Naive thymus-derived CD4-positive, alpha-beta T cell (primary cell): ENCODE measurements at regions not wholly inside any gene's neighbourhood (a gene's known extent, or its start where the extent isn't known, plus 50 kb on each side); places are given as distances from the start of the nearest gene placed in this dataset.
A peak's percentile ranks its signal among the peaks of the same experiment; 100 is the strongest.
"Not testable (repeated sequence)": the region's sequence is repeated elsewhere in the genome, so short reads cannot be mapped to it uniquely, and the experiment has no call there.

Experiments
- ATAC-seq: fragments of 150-1000 bp; cut with Tn5 transposase; 2 replicates; pipeline ENCODE4 v1.10.0; 2021; ENCODE audit warnings: mild to moderate bottlenecking, moderate library complexity
- CTCF ChIA-PET: fragments of 350-600 bp; sonication (Branson Sonifier 250); formaldehyde crosslinking; loops from one replicate; lab custom pipeline; 2021; ENCODE audit warnings: antibody characterized with exemption; lab: Charles Lee
- POLR2A ChIA-PET: fragments of 350-600 bp; sonication (Branson Sonifier 250); formaldehyde crosslinking; loops from one replicate; lab custom pipeline; 2021; ENCODE audit warnings: antibody characterized with exemption, inconsistent platforms; lab: Charles Lee
- DNase-seq, 9 donors: peaks; one replicate each; pipeline versions ENCODE4 v3.0.0 to v3.0.0-alpha.2; 2020 to 2022; ENCODE audit warnings: mixed read lengths in 1 of 9
- H3K27ac ChIP-seq: one replicate; pipeline ENCODE4 v1.7.0; 2013; ENCODE audit warnings: mild to moderate bottlenecking, low read depth, low read length, moderate library complexity
- H3K27me3 ChIP-seq, 2 donors: one replicate each; pipeline ENCODE4 v1.7.0; 2013; ENCODE audit warnings: low read length in 2 of 2, mild to moderate bottlenecking in 2 of 2, moderate library complexity in 2 of 2; ENCODE audit not compliant: control insufficient read depth in 2 of 2, insufficient read depth in 2 of 2
- H3K36me3 ChIP-seq, 3 experiments: 1 replicate in 2 of 3; 2 replicates in 1 of 3; pipeline ENCODE4 v1.7.0; 2013; ENCODE audit warnings: low read length in 3 of 3, mild to moderate bottlenecking in 3 of 3, moderate library complexity in 1 of 3; ENCODE audit not compliant: insufficient read depth in 3 of 3, control insufficient read depth in 2 of 3
- H3K4me1 ChIP-seq, 2 donors: one replicate each; pipeline ENCODE4 v1.7.0; 2013; ENCODE audit warnings: low read length in 2 of 2, mild to moderate bottlenecking in 2 of 2, moderate library complexity in 1 of 2; ENCODE audit not compliant: control insufficient read depth in 2 of 2, insufficient read depth in 2 of 2
- H3K4me3 ChIP-seq: 2 replicates; pipeline ENCODE4 v1.7.0; 2013; ENCODE audit warnings: mild to moderate bottlenecking, low read length
- H3K9me3 ChIP-seq, 3 experiments: 1 replicate in 2 of 3; 2 replicates in 1 of 3; pipeline ENCODE4 v1.7.0; 2013; ENCODE audit warnings: low read length in 3 of 3; ENCODE audit not compliant: control insufficient read depth in 2 of 3
- H3K27ac Mint-ChIP-seq, 9 donors: one replicate each; pipeline ENCODE4 v1.8.0; 2020 to 2022; ENCODE audit warnings: mixed read lengths in 9 of 9, mild to moderate bottlenecking in 8 of 9, moderate library complexity in 5 of 9, inconsistent platforms in 2 of 9
- H3K27me3 Mint-ChIP-seq, 5 donors: one replicate each; pipeline ENCODE4 v1.8.0; 2021 to 2022; ENCODE audit warnings: mixed read lengths in 5 of 5, mild to moderate bottlenecking in 1 of 5
- H3K36me3 Mint-ChIP-seq, 5 donors: one replicate each; pipeline ENCODE4 v1.8.0; 2020 to 2022; ENCODE audit warnings: mixed read lengths in 5 of 5, mild to moderate bottlenecking in 3 of 5, inconsistent platforms in 1 of 5
- H3K4me1 Mint-ChIP-seq, 7 donors: one replicate each; pipeline ENCODE4 v1.8.0; 2020 to 2022; ENCODE audit warnings: mixed read lengths in 7 of 7, mild to moderate bottlenecking in 3 of 7, inconsistent platforms in 1 of 7
- H3K4me3 Mint-ChIP-seq, 10 donors: one replicate each; pipeline ENCODE4 v1.8.0; 2020 to 2022; ENCODE audit warnings: mild to moderate bottlenecking in 10 of 10, mixed read lengths in 10 of 10, moderate library complexity in 6 of 10, inconsistent platforms in 2 of 10
- H3K9me3 Mint-ChIP-seq, 11 donors: one replicate each; pipeline ENCODE4 v1.8.0; 2020 to 2022; ENCODE audit warnings: mixed read lengths in 11 of 11, mild to moderate bottlenecking in 4 of 11, inconsistent platforms in 1 of 11, moderate library complexity in 1 of 11
- intact Hi-C, 2 donors: fragments of 100-400 bp; cut with micrococcal nuclease; formaldehyde crosslinking; loops; one replicate each; pipeline ENCODE4 v1.15.1; 2023

DNA sequence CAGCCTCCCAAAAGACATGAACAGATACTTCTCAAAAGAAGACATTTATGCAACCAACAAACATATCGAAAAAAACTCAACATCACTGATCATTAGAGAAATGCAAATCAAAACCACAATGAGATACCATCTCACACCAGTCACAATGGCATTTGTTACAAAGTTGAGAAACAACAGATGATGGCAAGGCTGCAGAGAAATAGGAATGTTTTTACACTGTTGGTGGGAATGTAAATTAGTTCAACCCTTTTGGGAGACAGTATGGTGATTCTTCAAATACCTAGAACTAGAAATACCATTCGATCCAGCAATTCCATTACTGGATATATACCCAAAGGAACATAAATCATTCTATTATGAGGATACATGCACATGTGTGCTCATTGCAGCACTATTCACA lies 1349.2 kb upstream of the GJE1 start:
- H3K4me1 Mint-ChIP-seq, H3K9me3 Mint-ChIP-seq, POLR2A ChIA-PET, H3K4me1 ChIP-seq, H3K27ac ChIP-seq, H3K27me3 Mint-ChIP-seq, intact Hi-C loops, H3K36me3 ChIP-seq, CTCF ChIA-PET, H3K27me3 ChIP-seq, H3K36me3 Mint-ChIP-seq, H3K4me3 ChIP-seq, H3K9me3 ChIP-seq, DNase-seq, H3K4me3 Mint-ChIP-seq, ATAC-seq, H3K27ac Mint-ChIP-seq: not testable (repeated sequence)

DNA sequence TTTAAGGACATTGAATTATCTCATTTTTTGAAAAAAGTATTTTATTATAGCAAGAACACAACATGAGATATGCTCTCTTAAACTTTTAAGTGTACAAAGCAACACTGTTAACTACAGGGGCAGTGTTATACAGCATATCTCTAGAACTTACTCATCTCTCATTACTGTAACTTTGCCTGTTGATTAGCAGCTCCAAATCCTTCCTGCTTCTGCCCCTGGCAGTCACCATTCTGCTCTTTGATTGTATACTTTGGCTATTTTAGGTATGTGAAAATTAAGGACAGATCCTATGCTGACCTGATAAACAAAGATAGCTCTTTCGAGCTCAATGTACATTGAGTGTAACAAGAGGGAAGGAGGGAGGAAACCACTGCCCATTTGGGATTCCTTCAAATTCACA lies 1349.8 kb upstream of the GJE1 start:
- ChIA-PET CTCF (no interaction called here), POLR2A (no interaction called here)
- H3K4me1 ChIP-seq, result no peaks in the 10 kb centered on the region
- no peaks in the 10 kb centered on the region for H3K9me3 ChIP-seq
- DNase-seq, result no peak
- H3K27ac Mint-ChIP-seq, result no peak overlapping the region
- no peak for ATAC-seq
- H3K36me3 Mint-ChIP-seq, result no peaks in the 10 kb centered on the region
- H3K4me3 ChIP-seq, result no peak overlapping the region
- no peak overlapping the region for H3K27ac ChIP-seq
- H3K36me3 ChIP-seq, result no peaks in the 10 kb centered on the region
- H3K4me3 Mint-ChIP-seq, result no peak overlapping the region
- no peaks in the 10 kb centered on the region for H3K27me3 ChIP-seq
- intact Hi-C loops, result no loop called here
- no peaks in the 10 kb centered on the region for H3K4me1 Mint-ChIP-seq
- no peaks in the 10 kb centered on the region for H3K9me3 Mint-ChIP-seq
- H3K27me3 Mint-ChIP-seq, result no peaks in the 10 kb centered on the region

DNA sequence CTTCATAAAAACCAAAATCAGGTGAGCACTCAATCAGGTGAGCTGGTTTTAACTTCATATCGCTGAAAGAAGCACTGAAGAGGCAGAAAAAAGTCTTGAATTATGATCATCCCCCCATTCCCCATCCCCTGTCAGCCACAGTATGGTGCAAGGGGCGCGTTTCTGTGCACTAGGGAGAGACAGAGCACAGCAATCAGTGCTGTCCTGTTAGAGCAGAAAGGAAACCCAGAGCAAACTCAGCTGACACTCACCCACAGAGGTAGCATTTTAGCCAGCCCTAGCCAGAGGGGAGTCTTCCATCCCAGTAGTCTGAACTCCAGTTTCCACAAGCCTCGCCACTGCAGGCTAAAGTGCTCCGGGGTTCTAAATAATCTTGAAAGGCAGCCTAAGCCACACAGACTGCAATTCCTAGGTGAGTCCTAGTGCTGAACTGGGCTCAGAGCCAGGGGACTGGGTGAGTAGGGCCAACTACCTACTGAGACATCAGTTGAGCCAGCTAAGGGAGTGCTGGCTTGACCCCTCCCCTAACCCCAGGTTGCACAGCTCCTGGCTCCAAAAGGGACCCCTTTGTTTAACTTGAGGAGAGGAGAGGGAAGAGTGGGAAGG lies 1352.6 kb upstream of the GJE1 start:
- ATAC-seq (peak; percentile 22), DNase-seq (no peak)
- Mint-ChIP-seq H3K27ac (no peak overlapping the region), H3K4me3 (no peak overlapping the region), H3K27me3 (peaks cover 0 to 3% (median 0%) of the 10 kb centered on the region in 5 donors), H3K9me3 (no peaks in the 10 kb centered on the region), H3K36me3 (no peaks in the 10 kb centered on the region), H3K4me1 (peaks cover 0 to 1% (median 0%) of the 10 kb centered on the region in 7 donors)
- intact Hi-C loops, result no loop called here
- POLR2A ChIA-PET, result no interaction called here
- no peaks in the 10 kb centered on the region for H3K36me3 ChIP-seq
- H3K9me3 ChIP-seq, result no peaks in the 10 kb centered on the region
- H3K27ac ChIP-seq, result no peak overlapping the region
- H3K4me3 ChIP-seq, result no peak overlapping the region
- H3K27me3 ChIP-seq, result no peaks in the 10 kb centered on the region
- H3K4me1 ChIP-seq, result no peaks in the 10 kb centered on the region
- CTCF ChIA-PET, result no interaction called here

DNA sequence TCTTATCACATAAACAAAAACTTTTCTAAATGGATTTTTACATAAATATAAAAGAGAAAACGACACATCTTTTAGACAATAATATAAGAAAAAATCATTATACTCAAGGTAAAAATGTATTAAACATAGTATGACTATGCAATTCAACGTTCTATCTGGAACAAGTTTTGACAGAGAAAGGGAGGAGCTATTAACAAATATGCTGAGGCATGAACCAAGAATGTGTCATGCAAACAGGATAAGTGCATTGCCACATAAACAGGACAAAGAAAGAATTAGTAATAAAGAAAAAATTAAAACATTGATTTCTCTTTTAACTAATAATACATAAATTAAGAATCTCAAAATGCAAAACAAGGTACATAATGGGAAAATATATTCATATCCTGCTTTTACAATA lies 1353.4 kb upstream of the GJE1 start:
- no peak overlapping the region for H3K4me3 ChIP-seq
- H3K27me3 Mint-ChIP-seq, result peaks cover 0 to 5% (median 0%) of the 10 kb centered on the region in 5 donors
- CTCF ChIA-PET, result no interaction called here
- no peaks in the 10 kb centered on the region for H3K36me3 Mint-ChIP-seq
- H3K9me3 ChIP-seq, result no peaks in the 10 kb centered on the region
- H3K36me3 ChIP-seq, result no peaks in the 10 kb centered on the region
- H3K9me3 Mint-ChIP-seq, result no peaks in the 10 kb centered on the region
- POLR2A ChIA-PET, result no interaction called here
- H3K27ac Mint-ChIP-seq, result no peak overlapping the region
- ATAC-seq, result no peak
- no peak overlapping the region for H3K4me3 Mint-ChIP-seq
- H3K4me1 Mint-ChIP-seq, result peaks cover 0 to 3% (median 0%) of the 10 kb centered on the region in 7 donors
- intact Hi-C loops, result no loop called here
- no peak overlapping the region for H3K27ac ChIP-seq
- no peak for DNase-seq
- no peaks in the 10 kb centered on the region for H3K27me3 ChIP-seq
- no peaks in the 10 kb centered on the region for H3K4me1 ChIP-seq

DNA sequence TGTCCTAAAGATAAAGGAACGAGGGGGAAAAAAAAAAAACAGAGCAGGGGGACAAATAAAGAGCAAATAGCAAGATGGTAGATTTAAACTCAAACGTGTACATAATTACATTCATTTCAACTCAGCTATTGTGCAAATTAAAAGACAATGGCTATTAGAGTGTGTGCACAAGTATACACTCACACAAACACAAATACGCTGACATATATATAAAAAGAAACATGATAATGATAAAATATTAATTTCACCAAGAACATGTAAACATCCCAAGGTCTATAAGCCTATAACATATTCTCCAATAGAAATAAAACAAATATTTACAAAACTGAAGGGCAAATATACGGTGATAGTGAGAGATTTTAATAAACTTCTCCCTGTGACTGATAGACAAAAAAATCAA lies 1354.9 kb upstream of the GJE1 start:
- no peak overlapping the region for H3K27ac ChIP-seq
- no peaks in the 10 kb centered on the region for H3K9me3 ChIP-seq
- Mint-ChIP-seq H3K4me3 (no peak overlapping the region), H3K9me3 (no peaks in the 10 kb centered on the region), H3K36me3 (no peaks in the 10 kb centered on the region), H3K4me1 (peaks cover 0 to 10% (median 0%) of the 10 kb centered on the region in 7 donors), H3K27ac (no peak overlapping the region), H3K27me3 (peaks cover 0 to 5% (median 0%) of the 10 kb centered on the region in 5 donors)
- H3K36me3 ChIP-seq, result no peaks in the 10 kb centered on the region
- POLR2A ChIA-PET, result no interaction called here
- CTCF ChIA-PET, result no interaction called here
- H3K27me3 ChIP-seq, result no peaks in the 10 kb centered on the region
- no peaks in the 10 kb centered on the region for H3K4me1 ChIP-seq
- DNase-seq (no peak), ATAC-seq (no peak)
- intact Hi-C loops, result no loop called here
- H3K4me3 ChIP-seq, result no peak overlapping the region

DNA sequence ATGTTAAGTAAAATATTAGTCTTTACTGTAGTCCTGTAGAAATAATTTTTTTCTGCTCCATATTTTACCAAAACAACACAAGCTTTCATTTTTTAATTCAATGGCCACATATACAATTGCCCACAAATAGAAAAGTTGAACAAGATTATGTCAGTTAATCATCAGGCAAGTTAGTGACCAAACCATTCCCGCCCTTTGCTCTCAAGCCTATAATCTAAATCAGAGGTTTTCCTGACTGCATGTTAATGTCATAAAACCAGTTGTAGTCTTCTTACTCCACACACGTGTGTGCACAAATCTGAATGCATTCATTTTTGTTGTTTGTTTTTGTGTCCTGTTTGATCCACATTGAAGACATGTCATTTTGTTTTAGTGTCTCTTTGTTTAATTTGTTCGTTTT lies 1357.7 kb upstream of the GJE1 start:
- H3K9me3 Mint-ChIP-seq, result peaks cover 0 to 7% (median 0%) of the 10 kb centered on the region in 11 donors
- Histone ChIP-seq H3K27ac (no peak overlapping the region), H3K4me1 (no peaks in the 10 kb centered on the region), H3K4me3 (no peak overlapping the region), H3K9me3 (no peaks in the 10 kb centered on the region), H3K27me3 (no peaks in the 10 kb centered on the region), H3K36me3 (no peaks in the 10 kb centered on the region)
- POLR2A ChIA-PET, result no interaction called here
- intact Hi-C loops, result no loop called here
- H3K36me3 Mint-ChIP-seq, result no peaks in the 10 kb centered on the region
- H3K27me3 Mint-ChIP-seq, result peaks cover 0 to 5% (median 0%) of the 10 kb centered on the region in 5 donors
- DNase-seq, result no peak
- CTCF ChIA-PET, result no interaction called here
- H3K4me1 Mint-ChIP-seq, result peaks cover 0 to 10% (median 0%) of the 10 kb centered on the region in 7 donors
- ATAC-seq, result no peak
- H3K27ac Mint-ChIP-seq, result no peak overlapping the region
- H3K4me3 Mint-ChIP-seq, result no peak overlapping the region

DNA sequence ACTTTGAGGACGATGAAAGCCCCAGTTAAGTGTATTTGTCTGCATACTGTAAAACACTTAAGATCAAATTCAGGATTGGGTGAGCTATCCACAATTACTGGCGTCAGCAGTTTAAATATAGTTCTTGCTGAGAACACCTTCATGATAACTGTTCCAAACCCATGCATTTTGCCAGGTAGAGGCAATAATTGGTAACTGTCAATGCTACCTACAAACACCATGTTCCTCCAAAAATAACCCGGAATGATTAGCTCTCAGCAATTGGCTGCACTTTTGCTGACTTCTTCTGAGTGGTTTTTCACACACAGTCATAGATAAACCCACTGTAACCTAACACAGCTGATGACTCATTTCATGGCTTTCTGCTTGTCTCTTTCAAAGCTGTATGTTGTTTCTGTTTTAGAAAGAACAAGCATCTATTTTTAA lies 1358.6 kb upstream of the GJE1 start:
- Mint-ChIP-seq H3K36me3 (no peaks in the 10 kb centered on the region), H3K27ac (no peak overlapping the region), H3K4me1 (peaks cover 0 to 10% (median 0%) of the 10 kb centered on the region in 7 donors), H3K9me3 (peaks cover 0 to 8% (median 2%) of the 10 kb centered on the region in 11 donors), H3K4me3 (no peak overlapping the region), H3K27me3 (peaks cover 0 to 5% (median 3%) of the 10 kb centered on the region in 5 donors)
- Histone ChIP-seq H3K36me3 (no peaks in the 10 kb centered on the region), H3K4me1 (no peaks in the 10 kb centered on the region), H3K27ac (no peak overlapping the region), H3K9me3 (no peaks in the 10 kb centered on the region), H3K27me3 (no peaks in the 10 kb centered on the region), H3K4me3 (no peak overlapping the region)
- DNase-seq (no peak), ATAC-seq (peak; percentile 36)
- ChIA-PET CTCF (no interaction called here), POLR2A (no interaction called here)
- intact Hi-C loops, result no loop called here
